ENCODE measurements at regions not wholly inside any gene's neighbourhood (a gene's known extent, or its start where the extent isn't known, plus 50 kb on each side); places are given as distances from the start of the nearest gene placed in this dataset.

DNA sequence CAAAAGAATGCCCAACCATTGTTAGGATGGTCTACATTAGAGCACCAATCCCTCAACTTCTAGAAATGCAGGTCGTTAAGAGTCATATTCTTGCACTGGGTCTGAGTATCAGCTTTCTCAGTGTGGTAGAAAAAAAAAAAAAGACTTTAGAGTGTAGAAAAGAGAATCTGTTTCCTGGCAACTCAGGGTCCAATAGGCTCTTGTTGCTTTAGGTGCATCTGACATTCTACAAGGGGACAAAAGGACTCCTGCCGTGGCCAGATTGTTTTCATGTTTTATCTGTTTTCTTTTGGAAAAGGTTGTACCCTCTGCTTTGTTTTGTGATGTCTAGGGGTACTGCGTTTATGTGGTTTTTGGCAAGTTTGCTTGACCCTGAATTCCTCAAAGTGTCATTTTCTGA, 105.4 kb upstream of the KCNK2 start:
- Histone ChIP-seq H3K4me3 (ENCODE audit: low read depth, low read length) (no peak overlapping the region), H3K36me3 (replicated peaks) (no peaks in the 10 kb centered on the region), H3K27me3 (replicated peaks) (no peaks in the 10 kb centered on the region), H3K27ac (no peak overlapping the region)
- in situ Hi-C loops (cut with HindIII; ENCODE audit: low pct_ligation_motif_present, low sequenced_read_pairs): no loop called here
- TF ChIP-seq, protein P1, sequence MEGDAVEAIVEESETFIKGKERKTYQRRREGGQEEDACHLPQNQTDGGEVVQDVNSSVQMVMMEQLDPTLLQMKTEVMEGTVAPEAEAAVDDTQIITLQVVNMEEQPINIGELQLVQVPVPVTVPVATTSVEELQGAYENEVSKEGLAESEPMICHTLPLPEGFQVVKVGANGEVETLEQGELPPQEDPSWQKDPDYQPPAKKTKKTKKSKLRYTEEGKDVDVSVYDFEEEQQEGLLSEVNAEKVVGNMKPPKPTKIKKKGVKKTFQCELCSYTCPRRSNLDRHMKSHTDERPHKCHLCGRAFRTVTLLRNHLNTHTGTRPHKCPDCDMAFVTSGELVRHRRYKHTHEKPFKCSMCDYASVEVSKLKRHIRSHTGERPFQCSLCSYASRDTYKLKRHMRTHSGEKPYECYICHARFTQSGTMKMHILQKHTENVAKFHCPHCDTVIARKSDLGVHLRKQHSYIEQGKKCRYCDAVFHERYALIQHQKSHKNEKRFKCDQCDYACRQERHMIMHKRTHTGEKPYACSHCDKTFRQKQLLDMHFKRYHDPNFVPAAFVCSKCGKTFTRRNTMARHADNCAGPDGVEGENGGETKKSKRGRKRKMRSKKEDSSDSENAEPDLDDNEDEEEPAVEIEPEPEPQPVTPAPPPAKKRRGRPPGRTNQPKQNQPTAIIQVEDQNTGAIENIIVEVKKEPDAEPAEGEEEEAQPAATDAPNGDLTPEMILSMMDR (IDR thresholded peaks at IDR 0.05; ENCODE audit: low read depth, low read length, missing control alignments): no peak
- no peak for DNase-seq

DNA sequence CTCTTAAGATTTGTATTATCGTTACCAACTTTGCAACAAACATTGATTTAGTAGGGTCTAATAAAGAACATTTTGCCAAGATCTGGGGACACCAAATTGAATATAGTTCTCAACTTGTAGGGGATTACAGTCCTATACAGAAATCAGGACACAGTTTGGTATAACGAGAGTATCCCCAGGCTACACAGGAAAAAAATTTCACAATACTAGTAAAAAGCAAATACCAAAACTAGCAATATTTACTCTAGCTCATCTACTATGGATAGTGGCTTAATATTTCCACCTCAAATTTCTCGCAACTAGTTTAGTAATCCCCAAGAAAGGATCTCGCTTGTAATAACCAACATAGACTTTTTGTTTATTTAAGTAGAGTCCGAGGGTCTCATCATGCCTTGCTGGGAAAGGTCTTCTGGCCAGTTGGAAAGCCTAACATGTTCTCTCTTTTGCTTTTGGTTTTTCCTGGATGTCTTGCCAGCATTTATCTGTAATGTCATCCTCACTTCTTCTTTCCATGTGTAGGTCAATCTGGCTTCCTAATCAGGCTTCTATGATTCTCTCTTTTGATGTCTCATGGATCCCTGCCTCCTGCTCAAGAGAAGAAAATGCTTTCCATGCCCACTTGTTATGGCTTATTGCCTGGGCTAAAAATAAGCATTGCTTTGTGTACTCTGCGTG, 104.7 kb upstream of the KCNK2 start:
- DNase-seq: no peak
- Histone ChIP-seq H3K36me3 (replicated peaks) (no peaks in the 10 kb centered on the region), H3K27me3 (replicated peaks) (no peaks in the 10 kb centered on the region), H3K27ac (no peak overlapping the region), H3K4me3 (ENCODE audit: low read depth, low read length) (no peak overlapping the region)
- TF ChIP-seq, protein P1 (IDR thresholded peaks at IDR 0.05; ENCODE audit: low read depth, low read length, missing control alignments): no peak
- in situ Hi-C loops (cut with HindIII; ENCODE audit: low pct_ligation_motif_present, low sequenced_read_pairs): no loop called here

DNA sequence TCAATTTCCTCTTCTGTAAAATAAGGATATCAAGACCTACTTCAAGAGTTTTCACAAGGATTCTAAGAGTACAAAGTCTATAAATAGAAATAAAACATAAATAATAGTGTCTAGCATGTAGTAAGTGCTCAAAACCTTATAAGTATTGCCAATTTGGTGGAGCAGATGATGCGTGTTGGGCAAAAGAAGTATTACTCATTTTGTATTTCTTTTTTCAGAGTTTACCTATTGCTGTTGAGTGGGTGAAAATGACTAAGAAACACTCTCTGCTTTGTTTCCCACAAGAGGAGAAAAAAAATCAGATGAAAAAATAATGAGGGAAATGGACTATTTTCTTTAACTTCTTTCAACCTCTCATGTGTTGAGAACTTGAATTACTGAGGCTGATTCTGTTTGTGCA, 103.3 kb upstream of the KCNK2 start:
- TF ChIP-seq, protein P1 (IDR thresholded peaks at IDR 0.05; ENCODE audit: low read depth, low read length, missing control alignments): no peak

DNA sequence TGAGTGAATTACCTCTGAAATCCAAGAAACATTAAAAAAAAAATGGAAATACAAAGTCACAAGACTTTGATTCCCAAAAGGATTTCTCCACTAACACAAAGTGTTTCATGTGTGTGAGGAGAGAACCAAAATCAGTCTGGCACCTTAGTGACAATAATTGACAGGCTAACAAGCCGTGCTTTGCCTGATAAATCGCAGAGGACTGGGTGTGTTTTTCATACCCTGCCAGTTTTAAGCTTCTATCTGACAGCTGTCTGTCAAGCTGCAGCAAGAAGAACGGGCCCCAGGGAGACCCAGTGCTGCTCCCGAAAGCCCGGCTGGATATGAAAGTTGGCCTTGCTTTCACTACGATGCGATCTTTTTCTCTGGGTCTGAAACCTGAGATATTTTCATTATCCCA, 101.6 kb upstream of the KCNK2 start:
- no peak overlapping the region for H3K4me3 ChIP-seq (ENCODE audit: low read depth, low read length)
- TF ChIP-seq, protein P1 (IDR thresholded peaks at IDR 0.05; ENCODE audit: low read depth, low read length, missing control alignments): no peak
- H3K27ac ChIP-seq: no peak overlapping the region
- no peaks in the 10 kb centered on the region for H3K36me3 ChIP-seq (replicated peaks)
- in situ Hi-C loops (cut with HindIII; ENCODE audit: low pct_ligation_motif_present, low sequenced_read_pairs): no loop called here
- no peak for DNase-seq
- H3K27me3 ChIP-seq (replicated peaks): no peaks in the 10 kb centered on the region

More for the DNA sequence above, 103.3 kb upstream of the KCNK2 start:
- Histone ChIP-seq H3K27me3 (replicated peaks) (no peaks in the 10 kb centered on the region), H3K4me3 (ENCODE audit: low read depth, low read length) (no peak overlapping the region), H3K36me3 (replicated peaks) (no peaks in the 10 kb centered on the region), H3K27ac (no peak overlapping the region)
- no peak for DNase-seq
- in situ Hi-C loops (cut with HindIII; ENCODE audit: low pct_ligation_motif_present, low sequenced_read_pairs): no loop called here

DNA sequence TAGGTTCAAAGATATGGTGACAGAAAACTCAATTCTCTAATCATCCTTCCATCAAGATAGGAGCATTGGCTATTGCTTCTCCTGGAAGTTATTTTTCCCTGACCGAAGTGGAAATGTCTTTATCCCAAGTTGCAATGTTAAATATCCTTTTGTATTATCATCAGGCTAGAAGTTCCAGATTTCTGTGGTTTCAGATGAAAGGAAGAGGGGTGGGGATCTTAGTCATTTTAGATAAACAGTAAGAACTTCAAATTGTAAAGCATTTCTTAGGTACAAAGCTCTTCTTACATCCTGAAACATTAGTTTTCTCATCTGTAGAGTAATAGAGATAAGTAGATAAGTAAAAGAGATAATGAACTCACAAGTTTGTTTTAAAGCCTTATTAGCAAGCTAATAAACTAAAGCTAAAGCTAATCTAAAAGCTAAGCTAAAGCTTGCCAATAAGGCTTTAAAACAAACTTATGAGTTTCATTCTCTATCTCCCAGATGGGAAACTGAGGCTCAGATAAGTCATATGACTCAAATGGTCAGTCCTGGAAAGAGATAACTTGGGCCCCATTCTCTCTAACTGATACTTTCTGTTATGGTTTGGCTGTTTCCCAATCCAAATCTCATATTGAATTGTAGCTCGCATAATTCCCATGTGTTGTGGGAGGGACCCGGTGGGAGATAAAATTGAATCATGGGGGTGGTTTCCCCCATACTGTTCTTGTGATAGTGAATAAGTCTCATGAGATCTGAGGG, 99.2 kb upstream of the KCNK2 start:
- TF ChIP-seq, protein P1 (IDR thresholded peaks at IDR 0.05; ENCODE audit: low read depth, low read length, missing control alignments): no peak
- DNase-seq: peak; percentile 56
- H3K36me3 ChIP-seq (replicated peaks): no peaks in the 10 kb centered on the region
- H3K4me3 ChIP-seq (ENCODE audit: low read depth, low read length): no peak overlapping the region
- H3K27me3 ChIP-seq (replicated peaks): no peaks in the 10 kb centered on the region
- peak overlapping the region; percentile 23 for H3K27ac ChIP-seq
- in situ Hi-C loops (cut with HindIII; ENCODE audit: low pct_ligation_motif_present, low sequenced_read_pairs): no loop called here
